GM23338 (cell line): ENCODE measurements at regions not wholly inside any gene's neighbourhood (a gene's known extent, or its start where the extent isn't known, plus 50 kb on each side); places are given as distances from the start of the nearest gene placed in this dataset.

Experiments
- ATAC-seq: fragments of 200-7000 bp; cut with Tn5 transposase; 3 replicates; pipeline ENCODE4 v1.9.1; 2020
- DNase-seq: peaks from one replicate; pipeline ENCODE4 v3.0.0-alpha.2; 2015; ENCODE audit warnings: low spot score
- H2AFZ ChIP-seq: fragments of 200-600 bp; sonication (generic); 2 replicates; pipeline ENCODE4 v1.8.0; 2016; ENCODE audit warnings: antibody characterized with exemption, mild to moderate bottlenecking, moderate library complexity
- H3F3A ChIP-seq: fragments of 200-600 bp; sonication (generic); replicated peaks from 2 replicates; pipeline ENCODE4 v1.8.0; 2017; ENCODE audit warnings: antibody characterized with exemption, mixed run types, low read depth
- H3K27ac ChIP-seq: fragments of 200-600 bp; sonication (generic); 2 replicates; pipeline ENCODE4 v1.6.1; 2016; ENCODE audit warnings: low read depth
- H3K27me3 ChIP-seq: fragments of 200-600 bp; sonication (generic); 2 replicates; pipeline ENCODE4 v1.8.0; 2016; ENCODE audit warnings: mild to moderate bottlenecking, mixed run types, moderate library complexity; ENCODE audit not compliant: insufficient read depth
- H3K36me3 ChIP-seq: fragments of 200-600 bp; sonication (generic); 2 replicates; pipeline ENCODE4 v1.8.0; 2016; ENCODE audit warnings: mild to moderate bottlenecking; ENCODE audit not compliant: insufficient read depth
- H3K4me1 ChIP-seq: fragments of 200-600 bp; sonication (generic); 2 replicates; pipeline ENCODE4 v1.8.0; 2016; ENCODE audit warnings: mild to moderate bottlenecking, moderate library complexity; ENCODE audit not compliant: insufficient read depth
- H3K4me2 ChIP-seq: fragments of 200-600 bp; sonication (generic); 2 replicates; pipeline ENCODE4 v1.7.1; 2017; ENCODE audit warnings: mixed run types
- H3K4me3 ChIP-seq: fragments of 200-600 bp; sonication (generic); 2 replicates; pipeline ENCODE4 v1.6.1; 2016; ENCODE audit warnings: mixed run types
- H3K79me2 ChIP-seq: fragments of 200-600 bp; sonication (generic); replicated peaks from 2 replicates; pipeline ENCODE4 v1.8.0; 2017; ENCODE audit warnings: mild to moderate bottlenecking; ENCODE audit not compliant: insufficient read depth
- H3K9me2 ChIP-seq: fragments of 200-600 bp; sonication (generic); 2 replicates; pipeline ENCODE4 v1.8.0; 2017; ENCODE audit not compliant: insufficient read depth
- H4K20me1 ChIP-seq: fragments of 200-600 bp; sonication (generic); replicated peaks from 2 replicates; pipeline ENCODE4 v1.8.0; 2017; ENCODE audit warnings: mild to moderate bottlenecking; ENCODE audit not compliant: insufficient read depth
- H3K27ac Mint-ChIP-seq: 2 replicates; pipeline ENCODE4 v1.8.0; 2020; ENCODE audit warnings: inconsistent platforms, mild to moderate bottlenecking, moderate library complexity, mixed read lengths
- H3K27me3 Mint-ChIP-seq: 3 replicates; pipeline ENCODE4 v1.8.0; 2022; ENCODE audit warnings: low read depth, mild to moderate bottlenecking, moderate library complexity, mixed read lengths, inconsistent platforms; ENCODE audit not compliant: insufficient read depth, poor library complexity
- H3K36me3 Mint-ChIP-seq: 3 replicates; pipeline ENCODE4 v1.8.0; 2021; ENCODE audit warnings: low read depth, mild to moderate bottlenecking, inconsistent platforms, moderate library complexity, mixed read lengths
- H3K4me1 Mint-ChIP-seq: 3 replicates; pipeline ENCODE4 v1.8.0; 2020; ENCODE audit warnings: mild to moderate bottlenecking, inconsistent platforms, mixed read lengths
- H3K4me3 Mint-ChIP-seq: 3 replicates; pipeline ENCODE4 v1.8.0; 2021; ENCODE audit warnings: moderate library complexity, mild to moderate bottlenecking, inconsistent platforms, mixed read lengths
- H3K9me3 Mint-ChIP-seq: 3 replicates; pipeline ENCODE4 v1.8.0; 2020; ENCODE audit warnings: moderate library complexity, mild to moderate bottlenecking, inconsistent platforms, mixed read lengths
- CREB1 ChIP-seq: fragments of 250-450 bp; sonication (Bioruptor Pico); IDR thresholded peaks from 2 replicates; pipeline ENCODE4 v1.5.0; 2020; ENCODE audit warnings: low read depth, mild to moderate bottlenecking, moderate library complexity
- CTCF ChIP-seq, 2 experiments: fragments of 200-600 bp in 1 of 2; sonication (generic) in 1 of 2; conservative IDR thresholded peaks; 2 replicates each; pipeline versions ENCODE4 v1.5.1 to v1.6.1; 2016 to 2017; ENCODE audit warnings: antibody characterized with exemption in 2 of 2, low read depth in 2 of 2, mild to moderate bottlenecking in 2 of 2, moderate library complexity in 1 of 2
- EZH2 ChIP-seq: fragments of 200-600 bp; sonication (generic); IDR thresholded peaks from one replicate; pipeline ENCODE4 v1.8.0; 2017; ENCODE audit warnings: antibody characterized with exemption, mild to moderate bottlenecking, low read depth; ENCODE audit not compliant: unreplicated experiment
- EZH2phosphoT487 ChIP-seq: fragments of 200-600 bp; sonication (generic); IDR thresholded peaks from one replicate; pipeline ENCODE4 v1.8.1; 2018; ENCODE audit warnings: antibody characterized with exemption; ENCODE audit not compliant: unreplicated experiment
- JUNB ChIP-seq: IDR thresholded peaks from one replicate; pipeline ENCODE4 v1.6.1; 2016; ENCODE audit warnings: antibody characterized with exemption; ENCODE audit not compliant: unreplicated experiment
- NANOG ChIP-seq: IDR thresholded peaks from 2 replicates; pipeline ENCODE4 v1.6.1; 2016; ENCODE audit warnings: antibody characterized with exemption, borderline replicate concordance
- POLR2AphosphoS5 ChIP-seq: IDR thresholded peaks from 2 replicates; pipeline ENCODE4 v1.6.1; 2016; ENCODE audit warnings: antibody characterized with exemption, low read depth
- REST ChIP-seq: IDR thresholded peaks from one replicate; pipeline ENCODE4 v1.6.1; 2018; ENCODE audit warnings: antibody characterized with exemption; ENCODE audit not compliant: unreplicated experiment
- ZNF462 ChIP-seq: fragments of 250-450 bp; sonication (Bioruptor Pico); IDR thresholded peaks from 2 replicates; pipeline ENCODE4 v1.5.0; 2020; ENCODE audit warnings: mild to moderate bottlenecking, moderate library complexity

- no peak for TF ChIP-seq ZNF462 (CRISPR knock-in tag)
- no peak for TF ChIP-seq JUNB
- no peak for TF ChIP-seq NANOG
- TF ChIP-seq EZH2 = no peak
Measured at GRCh38 chr5:40030661-40031060, 605.9 kb upstream of the DAB2 start (continued).

- H3K4me1 ChIP-seq = no peaks in the 10 kb centered on the region
- Mint-ChIP-seq H3K4me3 (no peak overlapping the region), H3K27me3 (no peaks in the 10 kb centered on the region), H3K36me3 (no peaks in the 10 kb centered on the region), H3K4me1 (peaks cover 3% of the 10 kb centered on the region; the same call in 2 of the 3 replicates), H3K27ac (no peak overlapping the region), H3K9me3 (no peaks in the 10 kb centered on the region; the same call in 2 of the 3 replicates)
- no peak overlapping the region for H3K4me3 ChIP-seq
- DNase-seq = no peak
- TF ChIP-seq REST (no peak), JUNB (no peak), EZH2 (no peak), CTCF (conservative IDR thresholded peaks at IDR 0.05; ENCODE audit: low read depth in 2 of 2) (no peak), EZH2phosphoT487 (no peak), POLR2AphosphoS5 (no peak), CREB1 (CRISPR knock-in tag) (no peak)
- H3K9me2 ChIP-seq = 0 out of 2 replicates have a peak, but pooled peaks cover 5% of the 10 kb centered on the region
- no peaks in the 10 kb centered on the region for H3K36me3 ChIP-seq
- no peaks in the 10 kb centered on the region for H3K79me2 ChIP-seq
- H2AFZ ChIP-seq = peak overlapping the region; percentile 5; the same call in 1 of the 2 replicates
- ATAC-seq = no peak
- no peaks in the 10 kb centered on the region for H4K20me1 ChIP-seq
- H3F3A ChIP-seq = no peaks in the 10 kb centered on the region
- no peak overlapping the region for H3K27ac ChIP-seq
- no peak overlapping the region for H3K4me2 ChIP-seq
- no peaks in the 10 kb centered on the region for H3K27me3 ChIP-seq
Measured at GRCh38 chr5:40029711-40030495, 605.1 kb upstream of the DAB2 start.
